Suprapubic skin (tissue), 4 donors: ENCODE measurements at regions not wholly inside any gene's neighbourhood (a gene's known extent, or its start where the extent isn't known, plus 50 kb on each side); places are given as distances from the start of the nearest gene placed in this dataset.

Experiments used
- DNase-seq, 2 donors: peaks; one replicate each; pipeline ENCODE4 v3.0.0-alpha.2; 2019; ENCODE audit warnings: low spot score in 2 of 2
- H3K27ac ChIP-seq: fragments of 200-600 bp; sonication (generic); one replicate; pipeline ENCODE4 v1.5.1; 2019
- H3K27me3 ChIP-seq: fragments of 200-600 bp; sonication (generic); one replicate; pipeline ENCODE4 v1.5.1; 2019
- H3K36me3 ChIP-seq: fragments of 200-600 bp; sonication (generic); one replicate; pipeline ENCODE4 v1.5.1; 2019
- H3K4me1 ChIP-seq: fragments of 200-600 bp; sonication (generic); one replicate; pipeline ENCODE4 v1.5.1; 2019
- H3K4me3 ChIP-seq: fragments of 200-600 bp; sonication (generic); one replicate; pipeline ENCODE4 v1.5.1; 2019; ENCODE audit warnings: mild to moderate bottlenecking
- H3K9me3 ChIP-seq: fragments of 200-600 bp; sonication (generic); one replicate; pipeline ENCODE4 v1.5.1; 2019
- EP300 ChIP-seq: sonication (generic); formaldehyde crosslinking; IDR thresholded peaks from one replicate; pipeline ENCODE4 v1.6.1; 2017; ENCODE audit warnings: antibody characterized with exemption
- POLR2A ChIP-seq, 2 donors: fragments of 450-650 bp; IDR thresholded peaks; one replicate each; pipeline ENCODE4 v1.6.1; 2017; ENCODE audit warnings: antibody characterized with exemption in 2 of 2, mild to moderate bottlenecking in 2 of 2, moderate library complexity in 2 of 2
- POLR2AphosphoS5 ChIP-seq, 3 donors: sonication (generic); formaldehyde crosslinking; IDR thresholded peaks; one replicate each; pipeline ENCODE4 v1.6.1; 2017; ENCODE audit warnings: antibody characterized with exemption in 3 of 3
- WGBS: methylation state at CpG from one replicate; pipeline ENCODE4 v1.1.5; 2018; 5-methylcytosine and 5-hydroxymethylcytosine counted together
- TF ChIP-seq, protein P1 (sequence below), 2 donors: fragments of 200-600 bp in 1 of 2; fragments of 450-650 bp in 1 of 2; sonication (generic) in 1 of 2; IDR thresholded peaks; one replicate each; pipeline ENCODE4 v1.5.1; 2016 to 2019; ENCODE audit warnings: antibody characterized with exemption in 2 of 2, mild to moderate bottlenecking in 1 of 2, moderate library complexity in 1 of 2

DNA sequence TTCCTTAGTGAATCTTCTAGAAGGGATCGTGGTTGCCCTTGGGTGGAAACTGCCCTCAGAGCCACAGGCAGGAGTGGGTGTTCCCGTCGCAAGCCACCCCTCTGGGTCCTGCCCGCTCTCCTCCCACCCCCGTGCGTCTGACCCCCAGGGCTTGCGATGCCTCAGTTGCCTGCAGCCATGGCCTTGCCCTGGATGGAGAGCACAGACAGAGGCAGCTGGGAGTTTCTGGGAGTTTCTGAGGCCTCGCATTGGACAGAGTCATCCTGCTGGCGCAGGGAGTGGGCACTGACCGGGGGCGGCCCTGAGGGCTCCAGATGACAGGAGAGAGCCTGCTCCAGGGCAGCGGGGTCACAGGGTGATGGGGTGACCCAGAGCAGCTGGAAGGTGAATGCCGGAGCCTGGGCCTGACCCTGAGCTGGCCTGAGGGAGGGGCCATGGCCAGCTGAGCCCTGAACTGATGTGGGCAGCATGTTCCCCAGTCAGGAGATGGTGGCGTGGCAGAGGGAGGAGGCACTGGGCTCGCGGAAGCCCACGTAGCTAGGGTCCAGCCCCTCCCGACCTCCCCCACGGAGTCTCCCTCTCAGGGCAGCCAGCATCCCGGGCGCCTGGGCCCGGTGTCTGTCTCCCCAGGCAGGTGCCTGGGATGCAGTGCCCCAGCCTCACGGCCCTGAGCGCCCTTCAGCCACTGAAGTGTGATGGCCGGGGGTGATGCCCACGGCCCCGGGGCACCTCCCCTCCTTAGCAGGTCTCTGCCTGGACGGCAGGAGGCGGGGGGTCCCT, 1236.2 kb downstream of the BRD1 start:
- H3K36me3 ChIP-seq, result no peaks in the 10 kb centered on the region
- H3K9me3 ChIP-seq, result no peaks in the 10 kb centered on the region
- WGBS, result 92% methylated on average over 2 of the region's 29 CpGs
- peaks cover 9% of the 10 kb centered on the region for H3K4me1 ChIP-seq
- TF ChIP-seq, protein P1, sequence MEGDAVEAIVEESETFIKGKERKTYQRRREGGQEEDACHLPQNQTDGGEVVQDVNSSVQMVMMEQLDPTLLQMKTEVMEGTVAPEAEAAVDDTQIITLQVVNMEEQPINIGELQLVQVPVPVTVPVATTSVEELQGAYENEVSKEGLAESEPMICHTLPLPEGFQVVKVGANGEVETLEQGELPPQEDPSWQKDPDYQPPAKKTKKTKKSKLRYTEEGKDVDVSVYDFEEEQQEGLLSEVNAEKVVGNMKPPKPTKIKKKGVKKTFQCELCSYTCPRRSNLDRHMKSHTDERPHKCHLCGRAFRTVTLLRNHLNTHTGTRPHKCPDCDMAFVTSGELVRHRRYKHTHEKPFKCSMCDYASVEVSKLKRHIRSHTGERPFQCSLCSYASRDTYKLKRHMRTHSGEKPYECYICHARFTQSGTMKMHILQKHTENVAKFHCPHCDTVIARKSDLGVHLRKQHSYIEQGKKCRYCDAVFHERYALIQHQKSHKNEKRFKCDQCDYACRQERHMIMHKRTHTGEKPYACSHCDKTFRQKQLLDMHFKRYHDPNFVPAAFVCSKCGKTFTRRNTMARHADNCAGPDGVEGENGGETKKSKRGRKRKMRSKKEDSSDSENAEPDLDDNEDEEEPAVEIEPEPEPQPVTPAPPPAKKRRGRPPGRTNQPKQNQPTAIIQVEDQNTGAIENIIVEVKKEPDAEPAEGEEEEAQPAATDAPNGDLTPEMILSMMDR (IDR thresholded peaks at IDR 0.05), result no peak
- TF ChIP-seq POLR2AphosphoS5 (IDR thresholded peaks at IDR 0.05) (no peak), EP300 (no peak), POLR2A (IDR thresholded peaks at IDR 0.05) (no peak)
- peaks cover 14% of the 10 kb centered on the region for H3K27me3 ChIP-seq
- H3K4me3 ChIP-seq, result no peak overlapping the region
- DNase-seq, result no peak
- H3K27ac ChIP-seq, result no peak overlapping the region

DNA sequence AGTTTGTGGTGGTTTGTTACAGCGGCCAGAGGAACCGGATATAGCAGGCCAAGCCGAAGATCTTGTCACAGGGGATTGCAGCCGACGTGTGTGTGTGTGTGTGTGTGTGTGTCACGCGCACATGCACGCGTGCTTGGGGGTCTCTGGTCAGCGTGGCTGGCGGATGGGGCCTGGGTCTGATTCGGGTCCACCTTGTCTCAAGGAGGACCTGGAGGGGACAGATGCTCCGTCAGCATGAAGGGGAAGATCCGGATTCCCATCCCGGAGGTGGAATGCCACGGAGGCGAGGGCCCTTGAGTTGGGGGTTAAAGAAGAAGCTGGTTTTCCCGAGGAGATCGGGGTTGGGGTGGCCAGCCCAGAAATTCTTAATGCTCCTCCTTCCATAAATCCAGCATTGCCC, 1237.8 kb downstream of the BRD1 start:
- H3K27me3 ChIP-seq, result peaks cover 8% of the 10 kb centered on the region
- H3K27ac ChIP-seq, result no peak overlapping the region
- TF ChIP-seq EP300, result no peak
- no peak for TF ChIP-seq POLR2AphosphoS5 (IDR thresholded peaks at IDR 0.05)
- no peak for TF ChIP-seq POLR2A (IDR thresholded peaks at IDR 0.05)
- TF ChIP-seq, protein P1 (IDR thresholded peaks at IDR 0.05), result no peak
- peaks cover 16% of the 10 kb centered on the region for H3K4me1 ChIP-seq
- DNase-seq, result no peak
- H3K9me3 ChIP-seq, result no peaks in the 10 kb centered on the region
- no peaks in the 10 kb centered on the region for H3K36me3 ChIP-seq
- 84% methylated on average over 19 of the region's 19 CpGs for WGBS
- H3K4me3 ChIP-seq, result no peak overlapping the region

DNA sequence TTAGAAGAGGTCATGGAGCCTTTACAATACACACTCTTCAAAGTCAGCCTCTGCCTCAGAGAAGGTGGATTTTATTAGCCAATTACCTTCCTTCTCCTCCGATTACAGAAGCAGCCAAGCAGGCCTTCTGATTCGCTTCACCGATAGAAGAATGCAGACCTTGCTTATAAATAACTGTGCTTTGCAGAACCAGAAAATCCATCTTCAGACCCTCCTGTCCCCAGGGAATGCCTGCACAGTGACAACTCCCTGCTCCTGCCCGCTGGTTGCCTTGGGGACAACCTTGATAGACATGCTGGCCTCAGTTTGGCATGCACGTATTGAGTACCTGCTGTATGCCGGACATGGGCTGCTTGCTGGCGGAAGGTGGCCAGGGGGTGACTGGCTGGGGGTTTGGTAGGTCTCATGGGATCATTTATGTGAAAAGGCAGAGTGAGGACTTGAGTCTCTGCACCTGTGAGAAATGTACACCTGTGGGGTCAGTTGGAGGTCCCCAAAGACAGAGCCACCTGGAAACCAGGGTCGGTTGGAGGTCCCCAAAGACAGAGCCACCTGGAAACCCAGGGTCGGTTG, 1238.7 kb downstream of the BRD1 start:
- no peak overlapping the region for H3K4me3 ChIP-seq
- H3K36me3 ChIP-seq, result no peaks in the 10 kb centered on the region
- WGBS, result 90% methylated on average over 9 of the region's 9 CpGs
- no peak for TF ChIP-seq POLR2A (IDR thresholded peaks at IDR 0.05)
- no peak for TF ChIP-seq POLR2AphosphoS5 (IDR thresholded peaks at IDR 0.05)
- no peak for TF ChIP-seq EP300
- TF ChIP-seq, protein P1 (IDR thresholded peaks at IDR 0.05), result no peak
- peaks cover 16% of the 10 kb centered on the region for H3K4me1 ChIP-seq
- H3K27ac ChIP-seq, result no peak overlapping the region
- H3K9me3 ChIP-seq, result no peaks in the 10 kb centered on the region
- DNase-seq, result no peak
- H3K27me3 ChIP-seq, result peaks cover 8% of the 10 kb centered on the region

DNA sequence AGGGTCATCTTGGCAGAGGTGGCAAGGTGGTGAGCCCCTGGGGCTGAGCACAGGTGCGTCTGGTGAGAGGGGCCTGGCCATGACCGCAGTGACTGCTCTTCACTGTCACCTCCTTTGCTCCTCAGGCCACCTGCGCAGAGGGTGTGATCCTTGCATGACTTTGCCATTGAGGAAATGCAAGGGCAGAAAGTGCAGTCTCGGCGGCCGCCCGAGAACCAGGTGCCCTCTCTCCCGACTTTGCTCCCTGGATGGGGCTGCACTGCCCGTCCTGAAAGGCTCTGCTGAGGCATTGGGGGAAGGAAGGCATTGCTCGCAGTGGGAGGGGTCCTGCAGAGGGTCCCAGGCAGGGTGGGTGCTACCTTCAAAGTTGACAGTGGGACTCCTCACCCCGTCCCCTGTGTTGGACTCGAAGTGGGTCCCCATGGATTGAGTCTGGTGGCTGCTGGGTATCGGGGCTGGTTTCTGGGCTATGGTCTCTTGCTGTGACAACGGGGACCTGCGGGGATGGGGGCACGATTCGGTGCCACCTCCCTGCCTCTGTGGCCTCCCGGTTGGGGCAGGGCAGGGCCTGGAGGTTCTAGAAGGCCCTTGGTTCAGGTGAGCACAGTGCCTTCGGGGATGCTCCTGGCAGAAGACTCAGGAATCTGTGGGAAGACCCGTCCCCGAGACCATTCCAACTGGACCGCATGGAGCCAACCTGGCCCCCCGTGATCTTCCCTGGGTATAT, 1239.4 kb downstream of the BRD1 start:
- no peak for DNase-seq
- Histone ChIP-seq H3K27ac (no peak overlapping the region), H3K4me1 (peaks cover 16% of the 10 kb centered on the region), H3K36me3 (no peaks in the 10 kb centered on the region), H3K9me3 (no peaks in the 10 kb centered on the region), H3K27me3 (peaks cover 8% of the 10 kb centered on the region), H3K4me3 (no peak overlapping the region)
- TF ChIP-seq POLR2AphosphoS5 (IDR thresholded peaks at IDR 0.05), result no peak
- TF ChIP-seq, protein P1 (IDR thresholded peaks at IDR 0.05), result no peak
- no peak for TF ChIP-seq POLR2A (IDR thresholded peaks at IDR 0.05)
- TF ChIP-seq EP300, result no peak
- WGBS, result 93% methylated on average over 8 of the region's 23 CpGs
